GM12875 (cell line): ENCODE measurements at regions not wholly inside any gene's neighbourhood (a gene's known extent, or its start where the extent isn't known, plus 50 kb on each side); places are given as distances from the start of the nearest gene placed in this dataset.

Experiments
- H3K4me3 ChIP-seq: one replicate; pipeline ENCODE4 v1.5.1; 2011; ENCODE audit warnings: low read depth, low read length, control low read depth
- TF ChIP-seq, protein P1 (sequence below): IDR thresholded peaks from 2 replicates; pipeline ENCODE4 v1.5.1; 2011; ENCODE audit warnings: low read depth, mild to moderate bottlenecking, control low read depth, inconsistent platforms, low read length, moderate library complexity, borderline replicate concordance; ENCODE audit not compliant: insufficient read depth

DNA sequence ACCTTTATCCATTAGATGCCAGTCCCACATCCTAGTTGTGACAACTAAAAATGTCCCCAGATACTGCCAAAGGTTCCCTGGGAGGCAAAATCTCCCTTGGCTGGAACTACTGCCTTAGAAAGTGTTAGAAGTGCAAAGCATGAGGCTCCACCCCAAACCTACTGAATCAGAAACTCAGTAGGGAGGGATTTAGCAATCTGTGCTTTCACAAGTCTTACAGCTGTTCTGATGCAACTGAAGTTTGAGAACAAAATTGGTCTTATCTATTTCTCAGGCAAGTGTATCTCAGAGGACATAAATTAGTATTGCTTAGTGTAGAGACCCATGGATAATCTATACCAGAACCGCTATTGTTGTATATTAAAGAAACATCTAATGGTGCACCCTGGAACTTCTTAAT lies 70.2 kb downstream of the CLDN1 start:
- H3K4me3 ChIP-seq = no peak overlapping the region
- TF ChIP-seq, protein P1, sequence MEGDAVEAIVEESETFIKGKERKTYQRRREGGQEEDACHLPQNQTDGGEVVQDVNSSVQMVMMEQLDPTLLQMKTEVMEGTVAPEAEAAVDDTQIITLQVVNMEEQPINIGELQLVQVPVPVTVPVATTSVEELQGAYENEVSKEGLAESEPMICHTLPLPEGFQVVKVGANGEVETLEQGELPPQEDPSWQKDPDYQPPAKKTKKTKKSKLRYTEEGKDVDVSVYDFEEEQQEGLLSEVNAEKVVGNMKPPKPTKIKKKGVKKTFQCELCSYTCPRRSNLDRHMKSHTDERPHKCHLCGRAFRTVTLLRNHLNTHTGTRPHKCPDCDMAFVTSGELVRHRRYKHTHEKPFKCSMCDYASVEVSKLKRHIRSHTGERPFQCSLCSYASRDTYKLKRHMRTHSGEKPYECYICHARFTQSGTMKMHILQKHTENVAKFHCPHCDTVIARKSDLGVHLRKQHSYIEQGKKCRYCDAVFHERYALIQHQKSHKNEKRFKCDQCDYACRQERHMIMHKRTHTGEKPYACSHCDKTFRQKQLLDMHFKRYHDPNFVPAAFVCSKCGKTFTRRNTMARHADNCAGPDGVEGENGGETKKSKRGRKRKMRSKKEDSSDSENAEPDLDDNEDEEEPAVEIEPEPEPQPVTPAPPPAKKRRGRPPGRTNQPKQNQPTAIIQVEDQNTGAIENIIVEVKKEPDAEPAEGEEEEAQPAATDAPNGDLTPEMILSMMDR = no peak

DNA sequence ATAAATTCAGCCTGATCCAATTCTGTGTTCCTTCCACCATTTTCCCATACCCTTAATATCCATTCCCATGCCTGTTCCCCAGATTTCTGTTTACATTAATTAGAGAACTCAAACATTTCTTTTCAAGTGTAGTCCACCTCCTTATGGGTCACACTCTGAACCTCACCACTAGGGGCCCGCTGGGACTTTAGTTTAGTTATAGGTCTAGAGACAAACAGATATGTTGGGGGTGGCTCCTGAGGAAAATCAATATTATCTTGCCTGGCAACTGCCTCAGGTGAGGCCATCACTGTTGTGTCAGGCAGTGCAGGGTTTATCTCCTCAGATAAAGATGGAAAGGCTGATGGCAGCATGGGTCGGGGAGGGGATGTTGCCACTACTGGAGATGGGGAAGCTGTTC lies 72.8 kb downstream of the CLDN1 start:
- TF ChIP-seq, protein P1 = no peak
- H3K4me3 ChIP-seq = no peak overlapping the region

DNA sequence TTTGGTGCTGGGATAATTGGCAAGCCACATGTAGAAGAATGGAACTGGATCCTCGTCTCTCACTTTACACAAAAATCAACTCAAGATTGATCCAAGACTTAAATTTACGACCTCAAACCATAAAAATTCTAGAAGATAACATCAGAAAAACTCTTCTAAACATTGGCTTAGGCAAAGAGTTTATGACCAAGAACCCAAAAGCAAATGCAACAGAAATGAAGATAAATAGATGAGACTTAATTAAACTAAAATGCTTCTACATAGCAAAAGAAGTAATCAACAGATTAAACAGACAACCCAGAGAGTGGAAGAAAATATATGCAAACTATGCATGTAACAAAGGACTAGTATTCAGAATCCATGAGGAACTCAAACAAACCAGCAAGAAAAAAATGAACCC lies 80.1 kb downstream of the CLDN1 start:
- no peak overlapping the region for H3K4me3 ChIP-seq
- TF ChIP-seq, protein P1 = no peak

DNA sequence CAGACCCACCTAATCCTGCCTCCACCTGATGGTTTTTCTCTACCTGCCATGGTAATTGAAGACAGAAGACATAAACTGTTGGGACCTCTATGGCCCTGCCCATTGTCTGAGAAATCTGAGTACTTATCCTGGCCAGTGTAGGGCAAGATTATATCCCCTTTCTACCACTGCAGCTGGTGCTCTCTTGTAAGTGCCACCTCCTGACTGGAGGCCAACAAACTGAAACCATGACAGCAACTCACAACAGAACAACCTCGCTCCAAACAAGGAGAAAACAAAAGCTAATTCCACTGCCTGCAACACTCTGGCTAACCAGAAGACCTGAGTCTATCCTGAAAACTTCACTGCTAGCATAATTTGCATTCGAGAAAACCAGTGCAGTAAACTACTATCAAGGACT lies 82.9 kb downstream of the CLDN1 start:
- TF ChIP-seq, protein P1 = no peak
- no peak overlapping the region for H3K4me3 ChIP-seq

DNA sequence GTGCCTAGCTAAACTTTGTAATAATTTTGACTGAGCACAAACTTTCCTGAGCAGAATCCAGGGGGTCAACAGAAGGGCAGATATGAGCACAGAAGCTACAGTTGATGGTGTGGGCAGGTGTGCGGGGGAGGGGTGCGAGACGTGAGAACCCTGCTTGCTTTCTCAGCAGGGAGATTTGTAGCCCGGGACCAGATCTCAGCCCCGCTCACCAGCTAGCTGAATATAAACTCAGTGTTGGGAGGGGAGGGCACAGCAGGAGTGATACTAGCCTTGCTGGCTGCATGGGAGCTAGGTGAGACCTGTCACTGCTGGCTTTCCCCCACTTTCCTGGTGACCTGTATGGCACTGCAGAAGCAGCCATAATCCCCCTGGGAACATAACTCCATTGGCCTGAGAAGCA lies 83.4 kb downstream of the CLDN1 start:
- H3K4me3 ChIP-seq = no peak overlapping the region
- TF ChIP-seq, protein P1 = no peak

DNA sequence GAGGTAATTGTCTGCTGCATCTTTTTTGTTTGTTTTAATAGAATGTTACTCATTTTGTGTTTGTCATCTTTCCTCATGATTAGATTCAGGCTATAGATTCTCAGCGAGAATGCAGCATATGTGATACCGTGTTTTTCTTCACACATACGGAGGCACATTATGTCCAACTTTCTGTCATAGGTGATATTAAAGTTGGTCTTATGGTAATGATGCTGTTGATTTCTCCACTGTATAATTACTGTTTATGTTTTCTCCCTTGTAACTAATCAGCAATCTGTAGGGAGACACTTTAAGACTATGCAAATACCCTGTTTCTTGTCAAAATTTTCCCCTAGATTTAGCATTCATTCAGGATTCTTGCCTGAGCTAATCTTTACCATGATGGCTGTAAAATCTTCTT lies 87.6 kb downstream of the CLDN1 start:
- H3K4me3 ChIP-seq = no peak overlapping the region
- TF ChIP-seq, protein P1 = no peak

DNA sequence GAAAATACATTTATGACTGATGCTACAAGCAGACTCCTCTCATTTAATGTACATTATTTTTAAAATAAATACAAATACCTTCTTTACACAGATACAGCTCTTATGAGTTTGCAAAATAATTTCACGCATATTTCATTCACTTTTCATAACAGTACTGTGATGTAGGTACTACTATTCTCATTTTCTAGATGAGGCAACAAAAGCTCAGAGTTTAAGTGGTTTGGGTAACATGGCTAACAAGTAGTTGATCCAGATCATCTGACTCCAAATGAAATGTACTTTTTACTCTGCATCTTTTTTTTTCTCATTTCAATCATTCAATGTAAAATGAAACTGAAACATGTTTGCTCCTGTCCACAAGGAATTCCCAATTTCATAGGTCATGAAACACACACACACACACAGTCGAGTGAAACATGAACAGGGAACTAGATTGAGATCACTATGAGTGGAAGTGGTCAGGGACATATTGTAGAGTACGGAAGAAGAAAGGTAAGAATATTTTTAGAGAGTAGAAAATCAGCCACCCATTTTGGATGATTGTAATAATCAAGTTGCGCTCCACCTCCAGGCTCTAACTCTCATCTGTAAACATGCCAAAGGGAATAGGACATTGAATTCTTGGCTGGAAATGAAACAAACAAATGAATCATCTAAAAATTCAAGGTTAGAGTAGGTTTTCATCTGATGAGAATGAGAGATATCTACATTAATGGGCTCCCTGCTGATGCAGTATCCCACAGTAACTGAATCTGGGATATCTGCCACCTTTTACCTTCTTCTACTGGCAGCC lies 92.4 kb downstream of the CLDN1 start:
- no peak overlapping the region for H3K4me3 ChIP-seq
- TF ChIP-seq, protein P1 = no peak
